Ovary (tissue), 1 donor: ENCODE measurements at regions not wholly inside any gene's neighbourhood (a gene's known extent, or its start where the extent isn't known, plus 50 kb on each side); places are given as distances from the start of the nearest gene placed in this dataset.

Experiments used
- EP300 ChIP-seq: sonication (generic); formaldehyde crosslinking; IDR thresholded peaks from one replicate; pipeline ENCODE4 v1.6.1; 2017; ENCODE audit warnings: antibody characterized with exemption
- POLR2A ChIP-seq: fragments of 450-650 bp; IDR thresholded peaks from one replicate; pipeline ENCODE4 v1.6.1; 2017; ENCODE audit warnings: antibody characterized with exemption, mild to moderate bottlenecking, moderate library complexity

DNA sequence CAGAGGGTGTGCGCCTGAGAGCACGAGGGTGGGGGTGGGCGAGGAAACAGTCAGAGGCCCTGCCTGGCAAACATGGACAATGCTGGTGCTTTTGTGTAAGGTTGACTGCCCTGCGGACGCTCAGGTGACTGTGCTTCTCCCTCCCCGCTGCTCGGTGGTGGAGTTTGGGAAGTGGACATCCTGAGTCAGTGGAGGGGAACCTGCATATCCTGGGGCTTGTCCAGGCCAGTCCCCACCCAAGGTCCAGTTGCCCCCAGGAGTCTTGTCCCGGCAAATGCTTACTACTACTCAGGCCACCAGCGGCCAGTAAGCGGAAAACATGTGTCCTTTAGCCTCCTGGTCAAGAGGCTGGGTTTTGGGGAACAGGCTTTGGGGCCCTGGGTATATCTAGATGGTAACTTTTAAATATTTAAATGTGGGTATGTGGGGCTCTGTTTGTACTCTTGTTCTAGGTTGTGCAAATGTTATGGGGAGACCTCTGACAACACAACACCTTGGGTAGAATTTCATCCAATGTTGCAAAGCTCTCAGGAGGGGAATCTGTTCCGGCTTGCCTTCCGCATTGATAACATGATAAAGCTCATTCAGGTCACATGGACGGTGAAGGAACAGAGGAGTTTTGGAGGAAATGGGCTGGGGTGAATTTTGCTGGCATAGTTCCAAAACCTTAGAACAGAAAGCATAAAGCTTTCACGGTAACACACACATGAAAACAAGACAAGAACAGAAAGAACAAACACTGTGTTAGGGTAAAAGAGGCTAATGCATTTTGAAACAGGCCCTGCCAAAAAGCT lies 364.9 kb downstream of the PRDM2 start:
- TF ChIP-seq EP300 (no peak), POLR2A (no peak)
